Brain microvascular endothelial cell (primary cell): ENCODE measurements at regions not wholly inside any gene's neighbourhood (a gene's known extent, or its start where the extent isn't known, plus 50 kb on each side); places are given as distances from the start of the nearest gene placed in this dataset.

ENCODE experiments used
- DNase-seq: peaks from one replicate; pipeline ENCODE4 v3.0.0-alpha.2; 2020
- H3K27ac ChIP-seq: fragments of 250-450 bp; sonication (Bioruptor Pico); 2 replicates; pipeline ENCODE4 v1.5.1; 2020; ENCODE audit warnings: mild to moderate bottlenecking, moderate library complexity
- H3K27me3 ChIP-seq: fragments of 250-450 bp; sonication (Bioruptor Pico); replicated peaks from 2 replicates; pipeline ENCODE4 v1.5.1; 2020; ENCODE audit warnings: mild to moderate bottlenecking
- H3K36me3 ChIP-seq: fragments of 250-450 bp; sonication (Bioruptor Pico); replicated peaks from 2 replicates; pipeline ENCODE4 v1.5.1; 2020; ENCODE audit warnings: mild to moderate bottlenecking
- H3K4me3 ChIP-seq: 2 replicates; pipeline ENCODE4 v1.5.1; 2011; ENCODE audit warnings: low read depth, mild to moderate bottlenecking, control low read depth, low read length, moderate library complexity
- CTCF ChIP-seq: IDR thresholded peaks from 2 replicates; pipeline ENCODE4 v1.5.1; 2011; ENCODE audit warnings: low read depth, mild to moderate bottlenecking, moderate library complexity, low read length, control low read depth, inconsistent platforms; ENCODE audit errors: missing control alignments
- in situ Hi-C: cut with HindIII; loops from 2 replicates; pipeline ENCODE4 v1.10.0; 2017; ENCODE audit warnings: low sequenced_read_pairs, low pct_ligation_motif_present

GRCh38 chr2:125095826-125096225, 1070.7 kb downstream of the CNTNAP5 start:
- no peaks in the 10 kb centered on the region for H3K36me3 ChIP-seq
- no peak for DNase-seq
- H3K4me3 ChIP-seq: no peak overlapping the region
- no peak for TF ChIP-seq CTCF
- no peaks in the 10 kb centered on the region for H3K27me3 ChIP-seq
- H3K27ac ChIP-seq: no peak overlapping the region
- in situ Hi-C loops: no loop called here

- H3K27ac ChIP-seq: no peak overlapping the region
- no peak for TF ChIP-seq CTCF
- H3K36me3 ChIP-seq: no peaks in the 10 kb centered on the region
- in situ Hi-C loops: no loop called here
- H3K4me3 ChIP-seq: no peak overlapping the region
- no peak for DNase-seq
- no peaks in the 10 kb centered on the region for H3K27me3 ChIP-seq
These were observed 1081.6 kb downstream of the CNTNAP5 start for GRCh38 chr2:125106710-125107109.

- Histone ChIP-seq H3K27ac (no peak overlapping the region), H3K4me3 (no peak overlapping the region), H3K27me3 (no peaks in the 10 kb centered on the region), H3K36me3 (no peaks in the 10 kb centered on the region)
- DNase-seq: no peak
- no peak for TF ChIP-seq CTCF
- in situ Hi-C loops: no loop called here
These were observed 1082.4 kb downstream of the CNTNAP5 start for GRCh38 chr2:125107446-125107845.

- no peak overlapping the region for H3K4me3 ChIP-seq
- H3K27ac ChIP-seq: no peak overlapping the region
- in situ Hi-C loops: no loop called here
- H3K36me3 ChIP-seq: no peaks in the 10 kb centered on the region
- DNase-seq: no peak
- no peaks in the 10 kb centered on the region for H3K27me3 ChIP-seq
- no peak for TF ChIP-seq CTCF
These were observed 1083.2 kb downstream of the CNTNAP5 start for GRCh38 chr2:125108251-125108650.

- TF ChIP-seq CTCF: no peak
- no peak for DNase-seq
- H3K4me3 ChIP-seq: no peak overlapping the region
- no peaks in the 10 kb centered on the region for H3K36me3 ChIP-seq
- H3K27me3 ChIP-seq: no peaks in the 10 kb centered on the region
- no peak overlapping the region for H3K27ac ChIP-seq
- in situ Hi-C loops: no loop called here
These were observed 1100.8 kb downstream of the CNTNAP5 start for GRCh38 chr2:125125902-125126301.

- Histone ChIP-seq H3K27ac (no peak overlapping the region), H3K27me3 (no peaks in the 10 kb centered on the region), H3K4me3 (no peak overlapping the region), H3K36me3 (no peaks in the 10 kb centered on the region)
- no peak for TF ChIP-seq CTCF
- no peak for DNase-seq
- in situ Hi-C loops: no loop called here
These were observed 1135.9 kb downstream of the CNTNAP5 start for GRCh38 chr2:125160947-125161346.
